ENCODE measurements at regions not wholly inside any gene's neighbourhood (a gene's known extent, or its start where the extent isn't known, plus 50 kb on each side); places are given as distances from the start of the nearest gene placed in this dataset.

DNA sequence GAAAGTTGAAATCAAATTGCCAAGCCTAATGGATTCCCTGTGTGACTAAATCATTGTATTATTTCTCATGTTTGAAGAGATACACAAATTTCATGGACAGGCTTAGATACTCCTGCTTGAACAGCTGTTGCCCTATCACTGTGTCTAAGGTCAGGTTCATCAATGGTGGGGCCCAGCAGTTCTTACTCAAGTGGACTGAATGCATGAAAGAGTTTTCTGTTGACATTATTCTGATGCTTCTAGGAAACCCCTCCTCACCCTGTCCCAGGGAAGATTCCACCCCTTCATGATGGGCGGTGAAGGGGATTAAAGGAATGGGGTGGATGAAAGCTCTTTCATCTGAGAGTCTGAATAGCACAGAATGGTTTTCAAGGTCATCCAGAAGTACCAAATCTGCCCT lies 148.8 kb downstream of the INO80D start:
- Histone ChIP-seq H3K27ac (ENCODE audit: insufficient read depth, low read depth, low read length) (no peak overlapping the region), H3K9me1 (replicated peaks; ENCODE audit: control insufficient read depth, extremely low read depth, insufficient read depth, low read length) (no peaks in the 10 kb centered on the region), H3K4me2 (ENCODE audit: insufficient read depth, low read length) (no peak overlapping the region), H3K27me3 (ENCODE audit: control insufficient read depth in 2 of 2, insufficient read depth in 2 of 2, low read length in 2 of 2) (no peaks in the 10 kb centered on the region), H3K4me1 (ENCODE audit: control insufficient read depth, extremely low read depth, insufficient read depth, low read length) (no peaks in the 10 kb centered on the region), H3K4me3 (replicated peaks in 1 of 3; ENCODE audit: insufficient read depth in 1 of 3, low read depth in 1 of 3, low read length in 3 of 3) (no peak overlapping the region), H3K9me3 (replicated peaks; ENCODE audit: control insufficient read depth, insufficient read depth, low read length) (no peaks in the 10 kb centered on the region), H3K36me3 (ENCODE audit: control insufficient read depth in 2 of 2, extremely low read depth in 1 of 2, insufficient read depth in 2 of 2, low read length in 2 of 2) (no peaks in the 10 kb centered on the region), H2AFZ (ENCODE audit: low read depth, low read length) (no peak overlapping the region), H3K79me2 (ENCODE audit: control insufficient read depth, insufficient read depth, low read length) (no peaks in the 10 kb centered on the region), H4K20me1 (replicated peaks; ENCODE audit: control insufficient read depth, extremely low read depth, insufficient read depth, low read length) (no peaks in the 10 kb centered on the region), H3K9ac (replicated peaks; ENCODE audit: extremely low read depth, insufficient read depth, low read length) (no peak overlapping the region)
- no TSS peak for BruUV-seq (replicated peaks)
- TF ChIP-seq GATA2 (IDR thresholded peaks at IDR 0.05; ENCODE audit: insufficient read depth, insufficient read length, low read depth, low read length) (no peak), EZH2 (IDR thresholded peaks at IDR 0.05; ENCODE audit: borderline replicate concordance, low read depth, low read length, severe bottlenecking) (no peak), FOS (IDR thresholded peaks at IDR 0.05; ENCODE audit: borderline replicate concordance, insufficient read depth, low read length) (no peak), POLR2A (IDR thresholded peaks at IDR 0.05; ENCODE audit: low read depth, low read length) (no peak)
- DNase-seq (ENCODE audit: low read depth, low spot score) (no peak), FAIRE-seq (no peak)
- intact Hi-C loops (cut with micrococcal nuclease), result no loop called here
- dilution Hi-C loops (cut with MboI; ENCODE audit: extremely low pct_ligation_motif_present, low sequenced_read_pairs), result no loop called here
- ChIA-PET POLR2A (no interaction called here), CTCF (interaction anchor here (4.0 to 6.1 kb wide), 2 partner anchors 9 to 11 kb away, joined by 42 to 81 read pairs; no protein-coding TSS in a partner anchor)

DNA sequence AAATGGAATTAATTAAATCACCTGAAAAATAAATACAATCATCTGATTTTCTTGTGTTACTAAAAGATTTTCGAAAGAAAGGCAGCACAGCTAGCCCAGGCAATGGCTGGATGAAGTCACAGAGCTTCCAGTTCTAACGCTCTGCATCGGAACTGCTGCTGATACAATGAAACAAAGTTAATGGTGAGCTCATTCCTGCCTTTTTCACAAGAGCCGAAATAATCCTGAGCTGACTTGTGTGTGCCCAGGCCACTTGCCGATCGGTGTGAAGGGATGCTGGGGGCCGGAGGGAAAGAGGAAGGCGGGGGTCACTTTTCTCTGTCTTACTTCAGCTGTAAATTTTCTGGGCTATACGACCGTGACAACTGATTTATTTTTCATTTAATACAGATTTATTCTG lies 149.5 kb downstream of the INO80D start:
- Histone ChIP-seq H3K9me1 (replicated peaks; ENCODE audit: control insufficient read depth, extremely low read depth, insufficient read depth, low read length) (no peaks in the 10 kb centered on the region), H3K36me3 (ENCODE audit: control insufficient read depth in 2 of 2, extremely low read depth in 1 of 2, insufficient read depth in 2 of 2, low read length in 2 of 2) (no peaks in the 10 kb centered on the region), H3K27me3 (ENCODE audit: control insufficient read depth in 2 of 2, insufficient read depth in 2 of 2, low read length in 2 of 2) (no peaks in the 10 kb centered on the region), H3K4me1 (ENCODE audit: control insufficient read depth, extremely low read depth, insufficient read depth, low read length) (no peaks in the 10 kb centered on the region), H3K9ac (replicated peaks; ENCODE audit: extremely low read depth, insufficient read depth, low read length) (no peak overlapping the region), H4K20me1 (replicated peaks; ENCODE audit: control insufficient read depth, extremely low read depth, insufficient read depth, low read length) (no peaks in the 10 kb centered on the region), H3K9me3 (replicated peaks; ENCODE audit: control insufficient read depth, insufficient read depth, low read length) (no peaks in the 10 kb centered on the region), H2AFZ (ENCODE audit: low read depth, low read length) (peak overlapping the region; percentile 24), H3K27ac (ENCODE audit: insufficient read depth, low read depth, low read length) (no peak overlapping the region), H3K79me2 (ENCODE audit: control insufficient read depth, insufficient read depth, low read length) (no peaks in the 10 kb centered on the region), H3K4me2 (ENCODE audit: insufficient read depth, low read length) (no peak overlapping the region), H3K4me3 (replicated peaks in 1 of 3; ENCODE audit: insufficient read depth in 1 of 3, low read depth in 1 of 3, low read length in 3 of 3) (no peak overlapping the region)
- TF ChIP-seq POLR2A (IDR thresholded peaks at IDR 0.05; ENCODE audit: low read depth, low read length) (no peak), FOS (IDR thresholded peaks at IDR 0.05; ENCODE audit: borderline replicate concordance, insufficient read depth, low read length) (no peak)
- TF ChIP-seq, protein P1, sequence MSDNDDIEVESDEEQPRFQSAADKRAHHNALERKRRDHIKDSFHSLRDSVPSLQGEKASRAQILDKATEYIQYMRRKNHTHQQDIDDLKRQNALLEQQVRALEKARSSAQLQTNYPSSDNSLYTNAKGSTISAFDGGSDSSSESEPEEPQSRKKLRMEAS (IDR thresholded peaks at IDR 0.05; ENCODE audit: insufficient read depth, insufficient read length), result no peak
- dilution Hi-C loops (cut with MboI; ENCODE audit: extremely low pct_ligation_motif_present, low sequenced_read_pairs), result no loop called here
- POLR2A ChIA-PET, result no interaction called here
- CTCF ChIA-PET, result interaction anchor here (0.6 to 6.1 kb wide), 8 partner anchors 10 to 1885 kb away, joined by 3 to 81 read pairs (median 4); no protein-coding TSS in a partner anchor
- intact Hi-C loops (cut with micrococcal nuclease), result no loop called here
- FAIRE-seq (no peak), DNase-seq (ENCODE audit: low read depth, low spot score) (no peak)
- no TSS peak for BruUV-seq (replicated peaks)

Data from endothelial cell of umbilical vein (primary cell).